ENCODE measurements at regions not wholly inside any gene's neighbourhood (a gene's known extent, or its start where the extent isn't known, plus 50 kb on each side); places are given as distances from the start of the nearest gene placed in this dataset.

GRCh38 chr6:26179675-26180074, 92.4 kb downstream of the HFE start:
- Histone ChIP-seq H3K18ac (ENCODE audit: low read length) (no peak overlapping the region), H3K4me2 (ENCODE audit: low read length) (no peak overlapping the region), H2BK12ac (ENCODE audit: low read length) (no peak overlapping the region), H3K4ac (ENCODE audit: low read depth, low read length) (no peak overlapping the region), H3K9me3 (ENCODE audit: insufficient read depth, low read depth, low read length) (no peaks in the 10 kb centered on the region), H4K91ac (ENCODE audit: low read depth, low read length) (no peak overlapping the region), H3K4me1 (ENCODE audit: control insufficient read depth in 1 of 2, insufficient read depth in 2 of 2, low read length in 2 of 2) (peaks cover 0 to 3% of the 10 kb centered on the region in 2 experiments), H2AFZ (ENCODE audit: insufficient read depth, low read length, poor library complexity) (no peak overlapping the region), H3K9ac (ENCODE audit: low read length) (no peak overlapping the region), H3K23ac (ENCODE audit: low read length) (no peak overlapping the region), H2AK5ac (ENCODE audit: low read length) (no peak overlapping the region), H3K4me3 (ENCODE audit: low read depth, low read length) (no peak overlapping the region), H3K14ac (ENCODE audit: low read length) (no peak overlapping the region), H3K27ac (ENCODE audit: low read depth, low read length) (no peak overlapping the region), H2BK120ac (ENCODE audit: insufficient read depth, low read length, poor library complexity) (no peak overlapping the region), H3K79me2 (ENCODE audit: control insufficient read depth, insufficient read depth, low read length, poor library complexity) (peaks cover 2% of the 10 kb centered on the region), H3K27me3 (ENCODE audit: insufficient read depth, low read length) (no peaks in the 10 kb centered on the region), H3K36me3 (ENCODE audit: control insufficient read depth in 1 of 2, insufficient read depth in 2 of 2, low read length in 2 of 2) (no peaks in the 10 kb centered on the region), H4K12ac (ENCODE audit: low read depth, low read length) (no peak overlapping the region), H3K79me1 (ENCODE audit: low read length) (peaks cover 3% of the 10 kb centered on the region), H2BK5ac (ENCODE audit: low read depth, low read length, poor library complexity) (no peak overlapping the region), H4K8ac (ENCODE audit: low read depth, low read length) (no peak overlapping the region)
- WGBS (ENCODE audit: extremely low coverage, insufficient coverage, insufficient read length): no CpG with 5 or more reads among the region's 1 CpG
- no peak for DNase-seq

GRCh38 chr6:26180346-26180745, 93.1 kb downstream of the HFE start:
- no peak overlapping the region for H3K9ac ChIP-seq (ENCODE audit: low read length)
- no peak overlapping the region for H2AFZ ChIP-seq (ENCODE audit: insufficient read depth, low read length, poor library complexity)
- H3K79me1 ChIP-seq (ENCODE audit: low read length): peaks cover 3% of the 10 kb centered on the region
- no peaks in the 10 kb centered on the region for H3K36me3 ChIP-seq (ENCODE audit: control insufficient read depth in 1 of 2, insufficient read depth in 2 of 2, low read length in 2 of 2)
- H3K4me3 ChIP-seq (ENCODE audit: low read depth, low read length): no peak overlapping the region
- H3K79me2 ChIP-seq (ENCODE audit: control insufficient read depth, insufficient read depth, low read length, poor library complexity): peaks cover 2% of the 10 kb centered on the region
- H3K18ac ChIP-seq (ENCODE audit: low read length): no peak overlapping the region
- no peak overlapping the region for H3K4me2 ChIP-seq (ENCODE audit: low read length)
- no peaks in the 10 kb centered on the region for H3K9me3 ChIP-seq (ENCODE audit: insufficient read depth, low read depth, low read length)
- no peak overlapping the region for H3K14ac ChIP-seq (ENCODE audit: low read length)
- no peak overlapping the region for H2BK12ac ChIP-seq (ENCODE audit: low read length)
- H4K8ac ChIP-seq (ENCODE audit: low read depth, low read length): no peak overlapping the region
- H3K23ac ChIP-seq (ENCODE audit: low read length): no peak overlapping the region
- no peaks in the 10 kb centered on the region for H3K27me3 ChIP-seq (ENCODE audit: insufficient read depth, low read length)
- DNase-seq: no peak
- H4K12ac ChIP-seq (ENCODE audit: low read depth, low read length): no peak overlapping the region
- H3K27ac ChIP-seq (ENCODE audit: low read depth, low read length): no peak overlapping the region
- no peak overlapping the region for H4K91ac ChIP-seq (ENCODE audit: low read depth, low read length)
- no peak overlapping the region for H2BK5ac ChIP-seq (ENCODE audit: low read depth, low read length, poor library complexity)
- H3K4me1 ChIP-seq (ENCODE audit: control insufficient read depth in 1 of 2, insufficient read depth in 2 of 2, low read length in 2 of 2): peaks cover 0 to 3% of the 10 kb centered on the region in 2 experiments
- no peak overlapping the region for H3K4ac ChIP-seq (ENCODE audit: low read depth, low read length)
- no peak overlapping the region for H2AK5ac ChIP-seq (ENCODE audit: low read length)
- no CpG with 5 or more reads among the region's 7 CpGs for WGBS (ENCODE audit: extremely low coverage, insufficient coverage, insufficient read length)
- H2BK120ac ChIP-seq (ENCODE audit: insufficient read depth, low read length, poor library complexity): no peak overlapping the region

- Histone ChIP-seq H4K12ac (ENCODE audit: low read depth, low read length) (peak overlapping the region; percentile 62), H4K8ac (ENCODE audit: low read depth, low read length) (peak overlapping the region; percentile 84), H3K9me3 (ENCODE audit: insufficient read depth, low read depth, low read length) (no peaks in the 10 kb centered on the region), H3K18ac (ENCODE audit: low read length) (no peak overlapping the region), H4K91ac (ENCODE audit: low read depth, low read length) (peak overlapping the region; percentile 55), H2AK5ac (ENCODE audit: low read length) (no peak overlapping the region), H3K4me3 (ENCODE audit: low read depth, low read length) (no peak overlapping the region), H2BK120ac (ENCODE audit: insufficient read depth, low read length, poor library complexity) (peak overlapping the region; percentile 21), H3K36me3 (ENCODE audit: control insufficient read depth in 1 of 2, insufficient read depth in 2 of 2, low read length in 2 of 2) (no peaks in the 10 kb centered on the region), H2BK12ac (ENCODE audit: low read length) (no peak overlapping the region), H3K14ac (ENCODE audit: low read length) (peak overlapping the region; percentile 51), H3K4ac (ENCODE audit: low read depth, low read length) (no peak overlapping the region), H3K27ac (ENCODE audit: low read depth, low read length) (no peak overlapping the region), H3K79me2 (ENCODE audit: control insufficient read depth, insufficient read depth, low read length, poor library complexity) (peaks cover 2% of the 10 kb centered on the region), H3K27me3 (ENCODE audit: insufficient read depth, low read length) (no peaks in the 10 kb centered on the region), H3K9ac (ENCODE audit: low read length) (peak overlapping the region; percentile 28), H2BK5ac (ENCODE audit: low read depth, low read length, poor library complexity) (peak overlapping the region; percentile 73), H3K4me2 (ENCODE audit: low read length) (peak overlapping the region; percentile 73), H2AFZ (ENCODE audit: insufficient read depth, low read length, poor library complexity) (peak overlapping the region; percentile 54), H3K4me1 (ENCODE audit: control insufficient read depth in 1 of 2, insufficient read depth in 2 of 2, low read length in 2 of 2) (peaks cover 0 to 3% of the 10 kb centered on the region in 2 experiments), H3K79me1 (ENCODE audit: low read length) (peaks cover 5% of the 10 kb centered on the region), H3K23ac (ENCODE audit: low read length) (no peak overlapping the region)
- DNase-seq: no peak
- no CpG with 5 or more reads among the region's 11 CpGs for WGBS (ENCODE audit: extremely low coverage, insufficient coverage, insufficient read length)
Measured at GRCh38 chr6:26183237-26183580, 96.0 kb downstream of the HFE start.

GRCh38 chr6:26183581-26184366, 96.5 kb downstream of the HFE start:
- no peak overlapping the region for H4K12ac ChIP-seq (ENCODE audit: low read depth, low read length)
- no peak overlapping the region for H3K4ac ChIP-seq (ENCODE audit: low read depth, low read length)
- H3K18ac ChIP-seq (ENCODE audit: low read length): peak overlapping the region; percentile 17
- no peak overlapping the region for H2AK5ac ChIP-seq (ENCODE audit: low read length)
- no peak overlapping the region for H3K14ac ChIP-seq (ENCODE audit: low read length)
- peak; percentile 42 to 97 for DNase-seq
- no peak overlapping the region for H3K23ac ChIP-seq (ENCODE audit: low read length)
- H3K27ac ChIP-seq (ENCODE audit: low read depth, low read length): peak overlapping the region; percentile 66
- no peak overlapping the region for H2BK12ac ChIP-seq (ENCODE audit: low read length)
- no peaks in the 10 kb centered on the region for H3K36me3 ChIP-seq (ENCODE audit: control insufficient read depth in 1 of 2, insufficient read depth in 2 of 2, low read length in 2 of 2)
- peaks cover 11% of the 10 kb centered on the region for H3K79me1 ChIP-seq (ENCODE audit: low read length)
- no peaks in the 10 kb centered on the region for H3K9me3 ChIP-seq (ENCODE audit: insufficient read depth, low read depth, low read length)
- peak overlapping the region; percentile 55 for H3K9ac ChIP-seq (ENCODE audit: low read length)
- H3K4me2 ChIP-seq (ENCODE audit: low read length): peak overlapping the region; percentile 73
- H3K4me3 ChIP-seq (ENCODE audit: low read depth, low read length): peak overlapping the region; percentile 71
- peaks cover 4% of the 10 kb centered on the region for H3K79me2 ChIP-seq (ENCODE audit: control insufficient read depth, insufficient read depth, low read length, poor library complexity)
- no CpG with 5 or more reads among the region's 36 CpGs for WGBS (ENCODE audit: extremely low coverage, insufficient coverage, insufficient read length)
- peak overlapping the region; percentile 35 for H4K8ac ChIP-seq (ENCODE audit: low read depth, low read length)
- no peak overlapping the region for H2BK120ac ChIP-seq (ENCODE audit: insufficient read depth, low read length, poor library complexity)
- H3K4me1 ChIP-seq (ENCODE audit: control insufficient read depth in 1 of 2, insufficient read depth in 2 of 2, low read length in 2 of 2): peaks cover 0 to 3% of the 10 kb centered on the region in 2 experiments
- no peak overlapping the region for H2BK5ac ChIP-seq (ENCODE audit: low read depth, low read length, poor library complexity)
- H4K91ac ChIP-seq (ENCODE audit: low read depth, low read length): peak overlapping the region; percentile 50
- no peaks in the 10 kb centered on the region for H3K27me3 ChIP-seq (ENCODE audit: insufficient read depth, low read length)
- H2AFZ ChIP-seq (ENCODE audit: insufficient read depth, low read length, poor library complexity): peak overlapping the region; percentile 35
